CD4-positive, alpha-beta T cell (primary cell): ENCODE measurements at regions not wholly inside any gene's neighbourhood (a gene's known extent, or its start where the extent isn't known, plus 50 kb on each side); places are given as distances from the start of the nearest gene placed in this dataset.

Source experiments
- ATAC-seq: fragments of 200-7000 bp; cut with Tn5 transposase; one replicate; pipeline ENCODE4 v1.10.0; 2022; ENCODE audit warnings: mild to moderate bottlenecking; ENCODE audit not compliant: poor library complexity
- CTCF ChIA-PET: fragments of 350-600 bp; sonication (Branson Sonifier 250); formaldehyde crosslinking; loops from one replicate; lab custom pipeline; 2021; ENCODE audit warnings: antibody characterized with exemption, inconsistent platforms; lab: Charles Lee
- POLR2A ChIA-PET: fragments of 350-600 bp; sonication (Branson Sonifier 250); formaldehyde crosslinking; loops from one replicate; lab custom pipeline; 2021; ENCODE audit warnings: antibody characterized with exemption, inconsistent platforms; lab: Charles Lee
- DNase-seq, 14 experiments: peaks; one replicate each; pipeline ENCODE4 v3.0.0-alpha.2; 2013 to 2020; ENCODE audit warnings: mixed read lengths in 2 of 14
- H3K27ac ChIP-seq, 2 donors: one replicate each; pipeline versions ENCODE4 v1.5.1 to v1.7.0; 2013; ENCODE audit warnings: low read length in 2 of 2, low read depth in 1 of 2, mild to moderate bottlenecking in 1 of 2
- H3K27me3 ChIP-seq, 2 experiments: 1 replicate in 1 of 2; 2 replicates in 1 of 2; pipeline versions ENCODE4 v1.6.1 to v1.7.0; 2013; ENCODE audit warnings: low read length in 2 of 2, control low read depth in 1 of 2, mild to moderate bottlenecking in 1 of 2, moderate library complexity in 1 of 2; ENCODE audit not compliant: insufficient read depth in 2 of 2, control insufficient read depth in 1 of 2
- H3K36me3 ChIP-seq: one replicate; pipeline ENCODE4 v1.6.1; 2013; ENCODE audit warnings: low read length, control low read depth; ENCODE audit not compliant: insufficient read depth
- H3K4me1 ChIP-seq: one replicate; pipeline ENCODE4 v1.6.1; 2013; ENCODE audit warnings: low read length, control low read depth; ENCODE audit not compliant: insufficient read depth
- H3K4me3 ChIP-seq: one replicate; pipeline ENCODE4 v1.5.1; 2013; ENCODE audit warnings: mild to moderate bottlenecking, low read length, moderate library complexity
- H3K9me3 ChIP-seq, 2 experiments: 1 replicate in 1 of 2; 2 replicates in 1 of 2; pipeline versions ENCODE4 v1.6.1 to v1.7.0; 2013; ENCODE audit warnings: low read length in 2 of 2, mild to moderate bottlenecking in 2 of 2, control low read depth in 1 of 2, moderate library complexity in 1 of 2; ENCODE audit not compliant: control insufficient read depth in 1 of 2, insufficient read depth in 1 of 2
- H3K27ac Mint-ChIP-seq: one replicate; pipeline ENCODE4 v1.8.0; 2020; ENCODE audit warnings: mixed read lengths
- H3K27me3 Mint-ChIP-seq: one replicate; pipeline ENCODE4 v1.8.0; 2021; ENCODE audit warnings: mixed read lengths
- H3K36me3 Mint-ChIP-seq: one replicate; pipeline ENCODE4 v1.8.0; 2021; ENCODE audit warnings: low read depth, mixed read lengths
- H3K4me1 Mint-ChIP-seq: one replicate; pipeline ENCODE4 v1.8.0; 2021; ENCODE audit warnings: low read depth, mixed read lengths
- H3K4me3 Mint-ChIP-seq: one replicate; pipeline ENCODE4 v1.8.0; 2020; ENCODE audit warnings: mild to moderate bottlenecking, mixed read lengths
- H3K9me3 Mint-ChIP-seq: one replicate; pipeline ENCODE4 v1.8.0; 2020; ENCODE audit warnings: mixed read lengths
- CTCF ChIP-seq: fragments of 200-600 bp; IDR thresholded peaks from one replicate; pipeline ENCODE4 v1.8.0; 2022; ENCODE audit warnings: antibody characterized with exemption, mild to moderate bottlenecking
- intact Hi-C, 2 experiments: fragments of 100-400 bp; cut with DNase I in 1 of 2; cut with micrococcal nuclease in 1 of 2; formaldehyde crosslinking; loops; one replicate each; pipeline versions ENCODE4 v1.15.1 to v1.9.0; 2023 to 2025; cut with DNase I, micrococcal nuclease

- intact Hi-C loops = no loop called here
- no peaks in the 10 kb centered on the region for H3K36me3 Mint-ChIP-seq
- H3K36me3 ChIP-seq = no peaks in the 10 kb centered on the region
- ATAC-seq (no peak), DNase-seq (no peak)
- ChIA-PET CTCF (no interaction called here), POLR2A (no interaction called here)
- H3K4me3 ChIP-seq = no peak overlapping the region
- TF ChIP-seq CTCF = no peak
- peaks cover 8% of the 10 kb centered on the region for H3K27me3 Mint-ChIP-seq
- no peak overlapping the region for H3K27ac ChIP-seq
- no peaks in the 10 kb centered on the region for H3K9me3 Mint-ChIP-seq
- no peak overlapping the region for H3K27ac Mint-ChIP-seq
- no peaks in the 10 kb centered on the region for H3K9me3 ChIP-seq
- H3K4me1 Mint-ChIP-seq = no peaks in the 10 kb centered on the region
- H3K4me1 ChIP-seq = no peaks in the 10 kb centered on the region
- H3K4me3 Mint-ChIP-seq = no peak overlapping the region
- H3K27me3 ChIP-seq = no peaks in the 10 kb centered on the region
These were observed 242.0 kb upstream of the RSPO3 start for GRCh38 chr6:126876446-126876845.

GRCh38 chr6:126880964-126881363 is 237.5 kb upstream of the RSPO3 start:
- H3K27me3 ChIP-seq = no peaks in the 10 kb centered on the region

GRCh38 chr6:126886106-126886505 is 232.4 kb upstream of the RSPO3 start:
- Histone ChIP-seq H3K9me3 (peaks cover 0 to 4% of the 10 kb centered on the region in 2 experiments), H3K27ac (no peak overlapping the region), H3K4me3 (no peak overlapping the region), H3K4me1 (no peaks in the 10 kb centered on the region), H3K27me3 (no peaks in the 10 kb centered on the region), H3K36me3 (no peaks in the 10 kb centered on the region)
- no peak overlapping the region for H3K27ac Mint-ChIP-seq
- ATAC-seq = no peak
- intact Hi-C loops = no loop called here
- DNase-seq = no peak
- no peaks in the 10 kb centered on the region for H3K27me3 Mint-ChIP-seq
- H3K9me3 Mint-ChIP-seq = no peaks in the 10 kb centered on the region
- CTCF ChIA-PET = no interaction called here
- no peaks in the 10 kb centered on the region for H3K4me1 Mint-ChIP-seq
- no peak overlapping the region for H3K4me3 Mint-ChIP-seq
- no peak for TF ChIP-seq CTCF
- H3K36me3 Mint-ChIP-seq = no peaks in the 10 kb centered on the region
- POLR2A ChIA-PET = no interaction called here

More at GRCh38 chr6:126880964-126881363, 237.5 kb upstream of the RSPO3 start:
- no peak overlapping the region for H3K27ac ChIP-seq
- Mint-ChIP-seq H3K36me3 (no peaks in the 10 kb centered on the region), H3K27me3 (no peaks in the 10 kb centered on the region), H3K4me1 (no peaks in the 10 kb centered on the region), H3K9me3 (no peaks in the 10 kb centered on the region), H3K27ac (no peak overlapping the region), H3K4me3 (no peak overlapping the region)
- H3K4me1 ChIP-seq = no peaks in the 10 kb centered on the region
- CTCF ChIA-PET = no interaction called here
- H3K4me3 ChIP-seq = no peak overlapping the region
- no peak for DNase-seq
- POLR2A ChIA-PET = interaction anchor here (0.6 kb wide), 1 partner anchor 139 kb away, joined by 3 read pairs; no protein-coding TSS in a partner anchor
- H3K36me3 ChIP-seq = no peaks in the 10 kb centered on the region
- ATAC-seq = no peak
- no peaks in the 10 kb centered on the region for H3K9me3 ChIP-seq
- intact Hi-C loops = no loop called here
- TF ChIP-seq CTCF = no peak
